RWPE2 (cell line): ENCODE measurements at regions not wholly inside any gene's neighbourhood (a gene's known extent, or its start where the extent isn't known, plus 50 kb on each side); places are given as distances from the start of the nearest gene placed in this dataset.

Experiments used
- ATAC-seq: fragments of 200-7000 bp; cut with Tn5 transposase; 3 replicates; pipeline ENCODE4 v1.9.1; 2021; ENCODE audit warnings: low read depth
- DNase-seq: peaks from one replicate; pipeline ENCODE4 v3.0.0-alpha.2; 2020; ENCODE audit warnings: low spot score
- H3K27ac ChIP-seq: fragments of 450-650 bp; 2 replicates; pipeline ENCODE4 v1.5.1; 2017; ENCODE audit warnings: mild to moderate bottlenecking; ENCODE audit not compliant: poor library complexity, severe bottlenecking
- H3K27me3 ChIP-seq: fragments of 250-450 bp; sonication (Bioruptor Pico); 2 replicates; pipeline ENCODE4 v1.5.1; 2021; ENCODE audit warnings: mild to moderate bottlenecking, moderate library complexity; ENCODE audit not compliant: insufficient read depth, poor library complexity, severe bottlenecking
- H3K36me3 ChIP-seq: fragments of 250-450 bp; sonication (Bioruptor Pico); 2 replicates; pipeline ENCODE4 v1.5.1; 2020; ENCODE audit warnings: low read depth, mild to moderate bottlenecking, moderate library complexity
- H3K4me1 ChIP-seq: fragments of 250-450 bp; sonication (Bioruptor Pico); 2 replicates; pipeline ENCODE4 v1.5.1; 2021; ENCODE audit warnings: mild to moderate bottlenecking, moderate library complexity; ENCODE audit not compliant: insufficient read depth, poor library complexity, severe bottlenecking
- H3K4me3 ChIP-seq: fragments of 250-450 bp; sonication (Bioruptor Pico); 2 replicates; pipeline ENCODE4 v1.5.1; 2021; ENCODE audit warnings: mild to moderate bottlenecking, moderate library complexity; ENCODE audit not compliant: severe bottlenecking
- H3K9me3 ChIP-seq: fragments of 250-450 bp; sonication (Bioruptor Pico); 2 replicates; pipeline ENCODE4 v1.5.1; 2021; ENCODE audit warnings: mild to moderate bottlenecking, moderate library complexity; ENCODE audit not compliant: severe bottlenecking
- TF ChIP-seq, protein P1 (sequence below): fragments of 450-650 bp; IDR thresholded peaks from one replicate; pipeline ENCODE4 v1.5.1; 2017; ENCODE audit warnings: mild to moderate bottlenecking, moderate library complexity; ENCODE audit not compliant: poor library complexity, severe bottlenecking

DNA sequence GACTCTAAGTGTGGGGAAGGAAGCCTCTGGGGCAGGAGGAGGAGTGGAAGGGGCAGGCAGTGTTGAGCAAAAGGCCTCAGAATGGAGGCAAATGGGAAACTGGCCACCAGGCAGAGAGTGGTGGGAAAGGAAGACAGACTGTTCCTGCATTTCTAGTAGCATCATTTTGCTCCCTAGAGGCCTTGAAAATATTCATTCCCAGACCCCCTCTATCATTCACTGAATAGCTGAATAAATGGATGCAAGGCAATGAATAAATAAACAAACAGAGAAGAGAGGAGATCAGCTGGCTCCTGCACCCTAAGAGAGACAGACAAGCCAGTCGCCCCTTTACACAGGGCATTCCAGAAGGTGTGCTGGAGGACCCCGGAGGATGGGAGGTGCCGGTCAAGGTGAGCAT lies 511.9 kb downstream of the BCOR start:
- no peak overlapping the region for H3K27ac ChIP-seq
- DNase-seq (no peak), ATAC-seq (no peak)
- TF ChIP-seq, protein P1, sequence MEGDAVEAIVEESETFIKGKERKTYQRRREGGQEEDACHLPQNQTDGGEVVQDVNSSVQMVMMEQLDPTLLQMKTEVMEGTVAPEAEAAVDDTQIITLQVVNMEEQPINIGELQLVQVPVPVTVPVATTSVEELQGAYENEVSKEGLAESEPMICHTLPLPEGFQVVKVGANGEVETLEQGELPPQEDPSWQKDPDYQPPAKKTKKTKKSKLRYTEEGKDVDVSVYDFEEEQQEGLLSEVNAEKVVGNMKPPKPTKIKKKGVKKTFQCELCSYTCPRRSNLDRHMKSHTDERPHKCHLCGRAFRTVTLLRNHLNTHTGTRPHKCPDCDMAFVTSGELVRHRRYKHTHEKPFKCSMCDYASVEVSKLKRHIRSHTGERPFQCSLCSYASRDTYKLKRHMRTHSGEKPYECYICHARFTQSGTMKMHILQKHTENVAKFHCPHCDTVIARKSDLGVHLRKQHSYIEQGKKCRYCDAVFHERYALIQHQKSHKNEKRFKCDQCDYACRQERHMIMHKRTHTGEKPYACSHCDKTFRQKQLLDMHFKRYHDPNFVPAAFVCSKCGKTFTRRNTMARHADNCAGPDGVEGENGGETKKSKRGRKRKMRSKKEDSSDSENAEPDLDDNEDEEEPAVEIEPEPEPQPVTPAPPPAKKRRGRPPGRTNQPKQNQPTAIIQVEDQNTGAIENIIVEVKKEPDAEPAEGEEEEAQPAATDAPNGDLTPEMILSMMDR = no peak
- no peaks in the 10 kb centered on the region for H3K9me3 ChIP-seq
- no peaks in the 10 kb centered on the region for H3K36me3 ChIP-seq
- H3K4me1 ChIP-seq = no peaks in the 10 kb centered on the region
- no peak overlapping the region for H3K4me3 ChIP-seq
- no peaks in the 10 kb centered on the region for H3K27me3 ChIP-seq

DNA sequence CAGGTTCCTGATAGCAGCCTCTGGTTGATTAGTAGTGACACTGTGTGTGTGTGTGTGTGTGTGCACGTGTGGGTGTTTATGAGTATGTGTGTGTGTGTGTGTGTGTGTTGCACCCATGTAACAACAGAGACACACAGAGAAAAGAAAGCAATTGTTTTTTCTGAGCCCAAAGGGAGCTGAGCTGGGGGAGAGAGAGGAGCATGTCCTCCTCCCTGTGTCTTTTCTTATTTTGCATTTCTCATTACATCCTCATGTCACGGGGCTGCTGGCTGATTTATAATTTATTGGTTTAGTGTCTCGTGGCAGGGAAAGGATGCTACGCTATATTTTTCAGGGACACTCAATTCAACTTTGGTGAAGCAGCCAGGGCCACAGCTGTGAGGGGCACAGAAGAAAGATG lies 511.4 kb downstream of the BCOR start:
- Histone ChIP-seq H3K36me3 (no peaks in the 10 kb centered on the region), H3K27me3 (no peaks in the 10 kb centered on the region), H3K4me1 (no peaks in the 10 kb centered on the region), H3K4me3 (no peak overlapping the region), H3K9me3 (no peaks in the 10 kb centered on the region), H3K27ac (no peak overlapping the region)
- TF ChIP-seq, protein P1 = no peak
- ATAC-seq (no peak), DNase-seq (no peak)

DNA sequence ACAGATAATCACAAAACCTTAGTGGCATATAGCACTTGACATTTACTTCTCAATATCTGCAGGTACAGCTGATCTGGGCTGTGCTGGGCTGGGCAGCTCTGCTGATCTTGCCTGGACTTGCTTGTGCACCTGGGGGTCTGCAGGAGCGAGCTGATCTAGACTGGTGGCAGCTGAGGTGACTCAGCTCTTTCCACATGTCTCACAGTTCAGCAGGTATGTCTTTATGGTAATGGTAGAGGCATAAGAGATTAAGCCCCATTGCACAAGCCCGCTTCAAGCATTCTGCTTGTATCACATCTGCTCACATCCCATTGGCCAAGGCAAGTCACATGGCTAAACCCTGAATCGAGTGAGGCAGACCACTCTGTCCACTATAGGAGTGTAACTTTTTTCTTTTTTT lies 506.7 kb downstream of the BCOR start:
- TF ChIP-seq, protein P1 = no peak
- no peaks in the 10 kb centered on the region for H3K9me3 ChIP-seq
- H3K4me1 ChIP-seq = no peaks in the 10 kb centered on the region
- H3K27ac ChIP-seq = no peak overlapping the region
- DNase-seq (no peak), ATAC-seq (peak; percentile 53; the same call in 2 of the 3 replicates)
- H3K27me3 ChIP-seq = no peaks in the 10 kb centered on the region
- H3K36me3 ChIP-seq = no peaks in the 10 kb centered on the region
- H3K4me3 ChIP-seq = no peak overlapping the region

DNA sequence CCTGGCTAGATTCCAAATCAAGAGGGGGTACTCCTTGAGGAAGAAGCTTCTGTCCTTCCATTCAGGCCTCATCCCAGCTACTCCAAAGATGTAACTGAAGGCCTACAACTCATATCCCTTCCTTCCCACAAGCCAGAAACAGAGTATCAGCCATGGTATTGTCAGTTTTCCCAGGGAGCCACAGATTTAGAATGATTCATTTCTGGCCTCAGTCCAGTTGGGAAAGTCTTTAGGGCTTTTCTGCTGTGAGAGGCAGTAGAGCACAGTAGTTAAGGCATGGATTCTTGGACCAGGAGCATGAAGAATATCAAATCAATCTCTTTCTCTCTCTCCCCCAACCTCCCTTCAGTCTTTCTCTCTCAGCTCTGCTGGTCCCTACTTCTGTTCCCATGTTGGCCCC lies 505.0 kb downstream of the BCOR start:
- no peak for DNase-seq
- Histone ChIP-seq H3K9me3 (no peaks in the 10 kb centered on the region), H3K4me3 (no peak overlapping the region), H3K36me3 (no peaks in the 10 kb centered on the region), H3K27me3 (no peaks in the 10 kb centered on the region), H3K27ac (no peak overlapping the region), H3K4me1 (no peaks in the 10 kb centered on the region)
- no peak for ATAC-seq
- TF ChIP-seq, protein P1 = no peak

DNA sequence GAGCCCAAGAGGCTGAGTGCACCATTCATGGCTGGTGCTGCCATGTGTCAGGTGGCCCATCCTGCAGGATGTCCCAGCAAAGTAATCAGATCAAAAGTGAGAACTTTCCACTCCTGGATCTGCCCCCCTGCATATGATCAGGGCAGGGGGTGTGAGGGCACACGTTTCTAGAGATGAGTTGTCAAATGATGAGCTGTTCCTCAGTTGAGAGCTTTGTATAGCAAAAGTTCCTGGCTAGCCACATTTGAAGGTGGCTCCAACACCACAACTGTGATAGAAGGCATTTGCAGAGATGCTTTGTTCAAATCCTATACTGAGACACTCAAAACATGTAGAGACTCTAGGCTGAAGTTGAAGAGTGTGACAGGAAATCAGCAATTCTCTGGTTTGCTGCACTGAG lies 501.8 kb downstream of the BCOR start:
- Histone ChIP-seq H3K9me3 (no peaks in the 10 kb centered on the region), H3K36me3 (no peaks in the 10 kb centered on the region), H3K27ac (no peak overlapping the region), H3K4me3 (no peak overlapping the region), H3K4me1 (no peaks in the 10 kb centered on the region), H3K27me3 (no peaks in the 10 kb centered on the region)
- DNase-seq (no peak), ATAC-seq (no peak)
- TF ChIP-seq, protein P1 = no peak
